GM18498 (cell line): ENCODE measurements at regions not wholly inside any gene's neighbourhood (a gene's known extent, or its start where the extent isn't known, plus 50 kb on each side); places are given as distances from the start of the nearest gene placed in this dataset.
"Not testable (repeated sequence)": the region's sequence is repeated elsewhere in the genome, so short reads cannot be mapped to it uniquely, and the experiment has no call there.

Experiments
- ATAC-seq: cut with Tn5 transposase; IDR thresholded peaks from one replicate; pipeline ENCODE4 v1.9.1; 2021; ENCODE audit warnings: mild to moderate bottlenecking, moderate library complexity; ENCODE audit not compliant: unreplicated experiment

- no peak for ATAC-seq
These were observed 60.4 kb upstream of the PDHA2 start for GRCh38 chr4:95779447-95779846.

- ATAC-seq = no peak
These were observed 61.2 kb upstream of the PDHA2 start for GRCh38 chr4:95778666-95779065.

- not testable (repeated sequence) for ATAC-seq
These were observed 69.3 kb upstream of the PDHA2 start for GRCh38 chr4:95770605-95771004.

- no peak for ATAC-seq
These were observed 74.9 kb upstream of the PDHA2 start for GRCh38 chr4:95764961-95765360.

GRCh38 chr4:95761871-95762270 lies 78.0 kb upstream of the PDHA2 start:
- ATAC-seq = no peak

- no peak for ATAC-seq
These were observed 78.5 kb upstream of the PDHA2 start for GRCh38 chr4:95761426-95761825.

GRCh38 chr4:95760646-95761045 lies 79.2 kb upstream of the PDHA2 start:
- not testable (repeated sequence) for ATAC-seq

GRCh38 chr4:95758001-95758400 lies 81.9 kb upstream of the PDHA2 start:
- ATAC-seq = no peak

GRCh38 chr4:95754667-95755066 lies 85.2 kb upstream of the PDHA2 start:
- ATAC-seq = no peak

GRCh38 chr4:95749204-95749603 lies 90.7 kb upstream of the PDHA2 start:
- no peak for ATAC-seq

- no peak for ATAC-seq
These were observed 97.0 kb upstream of the PDHA2 start for GRCh38 chr4:95742872-95743271.

- no peak for ATAC-seq
These were observed 97.7 kb upstream of the PDHA2 start for GRCh38 chr4:95742179-95742578.

GRCh38 chr4:95732061-95732460 lies 107.8 kb upstream of the PDHA2 start:
- ATAC-seq = no peak

GRCh38 chr4:95729596-95729995 lies 110.3 kb upstream of the PDHA2 start:
- no peak for ATAC-seq

GRCh38 chr4:95728145-95728544 lies 111.7 kb upstream of the PDHA2 start:
- ATAC-seq = no peak

- no peak for ATAC-seq
These were observed 124.1 kb upstream of the PDHA2 start for GRCh38 chr4:95715830-95716229.

GRCh38 chr4:95714571-95714970 lies 125.3 kb upstream of the PDHA2 start:
- ATAC-seq = no peak

- ATAC-seq = no peak
These were observed 134.6 kb upstream of the PDHA2 start for GRCh38 chr4:95705323-95705722.

- ATAC-seq = no peak
These were observed 138.3 kb upstream of the PDHA2 start for GRCh38 chr4:95701500-95702170.

- ATAC-seq = no peak
These were observed 145.5 kb upstream of the PDHA2 start for GRCh38 chr4:95694411-95694810.

GRCh38 chr4:95693594-95693993 lies 144.8 kb upstream of the UNC5C start:
- ATAC-seq = no peak

- ATAC-seq = no peak
These were observed 127.4 kb upstream of the UNC5C start for GRCh38 chr4:95676190-95676589.

- ATAC-seq = no peak
These were observed 126.8 kb upstream of the UNC5C start for GRCh38 chr4:95675623-95676022.
